Mammary epithelial cell (primary cell): ENCODE measurements at regions not wholly inside any gene's neighbourhood (a gene's known extent, or its start where the extent isn't known, plus 50 kb on each side); places are given as distances from the start of the nearest gene placed in this dataset.

Experiments used
- CTCF ChIP-seq, 2 donors: IDR thresholded peaks in 1 of 2; conservative IDR thresholded peaks in 1 of 2; 2 replicates each; pipeline ENCODE4 v1.5.1; 2011 to 2012; ENCODE audit warnings: inconsistent platforms in 2 of 2, low read length in 2 of 2, mild to moderate bottlenecking in 2 of 2, control low read depth in 1 of 2, low read depth in 1 of 2; ENCODE audit not compliant: insufficient read depth in 1 of 2; ENCODE audit errors: extremely low read depth in 1 of 2
- EZH2 ChIP-seq: IDR thresholded peaks from 2 replicates; pipeline ENCODE4 v1.6.1; 2012; ENCODE audit warnings: low read length, inconsistent platforms, borderline replicate concordance

GRCh38 chrX:42028109-42028508 lies 104.8 kb upstream of the CASK start:
- no peak for TF ChIP-seq CTCF (conservative IDR thresholded peaks at IDR 0.05 in 1 of 2, IDR thresholded peaks at IDR 0.05 in 1 of 2; ENCODE audit: extremely low read depth in 1 of 2, insufficient read depth in 1 of 2, low read depth in 1 of 2, low read length in 2 of 2)
- no peak for TF ChIP-seq EZH2
